Parathyroid adenoma (tissue), 2 donors: ENCODE measurements at regions not wholly inside any gene's neighbourhood (a gene's known extent, or its start where the extent isn't known, plus 50 kb on each side); places are given as distances from the start of the nearest gene placed in this dataset.
A peak's percentile ranks its signal among the peaks of the same experiment; 100 is the strongest.

Experiments used
- H2AFZ ChIP-seq: fragments of 300-600 bp; sonication (generic); one replicate; pipeline ENCODE4 v1.7.0; 2017; ENCODE audit warnings: antibody characterized with exemption, mild to moderate bottlenecking
- H3K27ac ChIP-seq: fragments of 300-600 bp; sonication (generic); one replicate; pipeline ENCODE4 v1.7.0; 2017
- H3K27me3 ChIP-seq: fragments of 300-600 bp; sonication (generic); one replicate; pipeline ENCODE4 v1.7.0; 2017; ENCODE audit warnings: low read length; ENCODE audit not compliant: control insufficient read depth, insufficient read depth
- H3K36me3 ChIP-seq: fragments of 300-600 bp; sonication (generic); one replicate; pipeline ENCODE4 v1.7.0; 2017; ENCODE audit warnings: low read length; ENCODE audit not compliant: control insufficient read depth, insufficient read depth
- H3K4me1 ChIP-seq: fragments of 300-600 bp; sonication (generic); one replicate; pipeline ENCODE4 v1.7.0; 2017; ENCODE audit warnings: control low read depth
- H3K4me2 ChIP-seq: fragments of 300-600 bp; sonication (generic); one replicate; pipeline ENCODE4 v1.7.0; 2017; ENCODE audit warnings: low read length
- H3K4me3 ChIP-seq: fragments of 300-600 bp; sonication (generic); one replicate; pipeline ENCODE4 v1.7.0; 2017; ENCODE audit warnings: low read depth, low read length
- H3K79me2 ChIP-seq: fragments of 300-600 bp; sonication (generic); one replicate; pipeline ENCODE4 v1.7.0; 2017; ENCODE audit warnings: control low read depth
- H3K9ac ChIP-seq: fragments of 300-600 bp; sonication (generic); one replicate; pipeline ENCODE4 v1.7.0; 2017; ENCODE audit warnings: mild to moderate bottlenecking
- H3K9me3 ChIP-seq: fragments of 300-600 bp; sonication (generic); one replicate; pipeline ENCODE4 v1.7.0; 2017; ENCODE audit warnings: low read length; ENCODE audit not compliant: control insufficient read depth
- CTCF ChIP-seq: fragments of 300-600 bp; sonication (generic); IDR thresholded peaks from one replicate; pipeline ENCODE4 v1.7.0; 2017; ENCODE audit warnings: antibody characterized with exemption, mild to moderate bottlenecking
- donor health status: primary hyperparathyroidism.

- Histone ChIP-seq H3K27ac (no peak overlapping the region), H2AFZ (no peak overlapping the region), H3K9me3 (no peaks in the 10 kb centered on the region), H3K79me2 (no peaks in the 10 kb centered on the region), H3K27me3 (no peaks in the 10 kb centered on the region), H3K4me2 (no peak overlapping the region), H3K4me1 (no peaks in the 10 kb centered on the region), H3K36me3 (no peaks in the 10 kb centered on the region), H3K9ac (no peak overlapping the region), H3K4me3 (no peak overlapping the region)
- no peak for TF ChIP-seq CTCF
Measured at GRCh38 chr10:50936335-50936734, 50.9 kb upstream of the A1CF start.

GRCh38 chr10:50937230-50937907, 51.9 kb upstream of the A1CF start:
- Histone ChIP-seq H3K27ac (no peak overlapping the region), H2AFZ (no peak overlapping the region), H3K9ac (no peak overlapping the region), H3K4me3 (no peak overlapping the region), H3K36me3 (no peaks in the 10 kb centered on the region), H3K79me2 (no peaks in the 10 kb centered on the region), H3K4me1 (no peaks in the 10 kb centered on the region), H3K4me2 (no peak overlapping the region), H3K27me3 (no peaks in the 10 kb centered on the region), H3K9me3 (no peaks in the 10 kb centered on the region)
- peak; percentile 33 for TF ChIP-seq CTCF

DNA sequence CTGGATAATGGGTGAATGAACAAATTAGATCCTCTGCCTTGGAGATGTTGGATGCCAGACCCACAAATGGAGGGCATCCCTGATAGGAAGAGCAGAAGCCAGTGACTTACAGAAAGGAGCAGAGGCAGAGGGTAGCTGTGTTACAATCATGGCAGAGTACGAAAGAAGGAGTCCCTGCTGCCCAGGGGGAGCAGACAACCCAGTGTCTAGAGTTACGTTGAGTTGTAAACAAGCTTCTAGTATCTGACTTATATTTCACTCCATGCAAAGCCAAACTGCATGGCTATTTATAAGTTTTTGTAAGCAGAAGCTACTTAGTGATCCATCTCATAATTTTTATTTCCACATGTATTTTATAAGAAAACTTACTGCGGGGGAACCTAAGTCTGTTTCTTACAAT, 56.2 kb upstream of the A1CF start:
- no peak overlapping the region for H3K4me3 ChIP-seq
- H3K9me3 ChIP-seq, result no peaks in the 10 kb centered on the region
- no peak overlapping the region for H3K4me2 ChIP-seq
- no peaks in the 10 kb centered on the region for H3K36me3 ChIP-seq
- no peak for TF ChIP-seq CTCF
- no peaks in the 10 kb centered on the region for H3K4me1 ChIP-seq
- H3K27ac ChIP-seq, result no peak overlapping the region
- H2AFZ ChIP-seq, result no peak overlapping the region
- no peaks in the 10 kb centered on the region for H3K27me3 ChIP-seq
- H3K9ac ChIP-seq, result no peak overlapping the region
- H3K79me2 ChIP-seq, result no peaks in the 10 kb centered on the region

GRCh38 chr10:50946991-50947781, 61.8 kb upstream of the A1CF start:
- Histone ChIP-seq H3K79me2 (no peaks in the 10 kb centered on the region), H3K27ac (no peak overlapping the region), H3K36me3 (no peaks in the 10 kb centered on the region), H3K9me3 (no peaks in the 10 kb centered on the region), H3K4me3 (no peak overlapping the region), H3K4me2 (no peak overlapping the region), H3K4me1 (no peaks in the 10 kb centered on the region), H2AFZ (no peak overlapping the region), H3K9ac (no peak overlapping the region), H3K27me3 (no peaks in the 10 kb centered on the region)
- TF ChIP-seq CTCF, result no peak
